Ecto neural progenitor cell (in vitro differentiated cells): ENCODE measurements at regions not wholly inside any gene's neighbourhood (a gene's known extent, or its start where the extent isn't known, plus 50 kb on each side); places are given as distances from the start of the nearest gene placed in this dataset.

Experiments
- DNase-seq: peaks from one replicate; pipeline ENCODE4 v3.0.0-alpha.2; 2018; ENCODE audit warnings: low spot score

GRCh38 chr3:459311-459670, 262.7 kb downstream of the CHL1 start:
- no peak for DNase-seq

GRCh38 chr3:461006-461405, 264.4 kb downstream of the CHL1 start:
- DNase-seq: no peak

GRCh38 chr3:462851-463250, 266.3 kb downstream of the CHL1 start:
- DNase-seq: no peak

- DNase-seq: no peak
Observed at GRCh38 chr3:463252-464192, 267.0 kb downstream of the CHL1 start.

- DNase-seq: no peak
Observed at GRCh38 chr3:464255-464654, 267.7 kb downstream of the CHL1 start.

GRCh38 chr3:468172-468571, 271.6 kb downstream of the CHL1 start:
- DNase-seq: no peak

- DNase-seq: no peak
Observed at GRCh38 chr3:473033-473800, 276.7 kb downstream of the CHL1 start.

- no peak for DNase-seq
Observed at GRCh38 chr3:474828-475227, 278.3 kb downstream of the CHL1 start.

- no peak for DNase-seq
Observed at GRCh38 chr3:480070-480469, 283.5 kb downstream of the CHL1 start.

GRCh38 chr3:481111-481510, 284.5 kb downstream of the CHL1 start:
- DNase-seq: no peak

GRCh38 chr3:481680-482079, 285.1 kb downstream of the CHL1 start:
- no peak for DNase-seq

- DNase-seq: no peak
Observed at GRCh38 chr3:482479-482878, 285.9 kb downstream of the CHL1 start.

GRCh38 chr3:484341-484740, 287.8 kb downstream of the CHL1 start:
- DNase-seq: no peak

- DNase-seq: no peak
Observed at GRCh38 chr3:487614-488013, 291.1 kb downstream of the CHL1 start.

- DNase-seq: no peak
Observed at GRCh38 chr3:492586-493316, 296.2 kb downstream of the CHL1 start.

- no peak for DNase-seq
Observed at GRCh38 chr3:494190-494589, 297.6 kb downstream of the CHL1 start.

GRCh38 chr3:498487-498886, 301.9 kb downstream of the CHL1 start:
- DNase-seq: no peak

- DNase-seq: no peak
Observed at GRCh38 chr3:499001-499761, 302.6 kb downstream of the CHL1 start.

- no peak for DNase-seq
Observed at GRCh38 chr3:502486-502885, 305.9 kb downstream of the CHL1 start.

- DNase-seq: no peak
Observed at GRCh38 chr3:513301-513700, 316.7 kb downstream of the CHL1 start.

GRCh38 chr3:514192-514591, 317.6 kb downstream of the CHL1 start:
- no peak for DNase-seq

GRCh38 chr3:519026-519425, 322.5 kb downstream of the CHL1 start:
- no peak for DNase-seq
